Epidermal melanocyte (primary cell): ENCODE measurements at regions not wholly inside any gene's neighbourhood (a gene's known extent, or its start where the extent isn't known, plus 50 kb on each side); places are given as distances from the start of the nearest gene placed in this dataset.

ENCODE experiments used
- DNase-seq: peaks from one replicate; pipeline ENCODE4 v3.0.0; 2011; ENCODE audit warnings: low spot score; ENCODE audit not compliant: insufficient read length

- no peak for DNase-seq
Measured at GRCh38 chr14:75333606-75334548, 55.2 kb downstream of the FOS start.

GRCh38 chr14:75334549-75335051 lies 56.0 kb downstream of the FOS start:
- DNase-seq = no peak

- no peak for DNase-seq
Measured at GRCh38 chr14:75335571-75335970, 56.9 kb downstream of the FOS start.

GRCh38 chr14:75338398-75338797 lies 59.8 kb downstream of the FOS start:
- no peak for DNase-seq

- peak; percentile 66 for DNase-seq
Measured at GRCh38 chr14:75339059-75339458, 60.4 kb downstream of the FOS start.

- no peak for DNase-seq
Measured at GRCh38 chr14:75340921-75341320, 62.3 kb downstream of the FOS start.

DNA sequence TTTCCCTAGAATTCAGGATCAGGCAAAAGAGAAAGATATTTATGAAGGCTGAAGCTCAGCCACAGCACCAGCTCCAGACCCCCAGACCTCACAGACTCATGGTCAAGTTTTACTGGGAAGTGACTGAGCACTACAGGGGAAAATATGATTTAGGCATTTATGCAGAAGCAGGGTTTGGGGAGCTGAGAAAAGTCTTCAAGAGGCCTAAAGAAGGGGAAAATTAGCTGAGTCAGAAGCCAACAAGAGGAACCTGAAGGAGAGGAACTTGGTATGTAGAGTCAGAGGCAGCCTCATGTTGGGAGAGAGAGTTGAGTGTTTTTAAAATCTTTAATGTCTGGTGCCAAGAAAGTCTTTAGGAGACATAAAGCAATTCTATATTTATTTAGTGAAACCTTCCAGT lies 63.0 kb downstream of the FOS start:
- no peak for DNase-seq

DNA sequence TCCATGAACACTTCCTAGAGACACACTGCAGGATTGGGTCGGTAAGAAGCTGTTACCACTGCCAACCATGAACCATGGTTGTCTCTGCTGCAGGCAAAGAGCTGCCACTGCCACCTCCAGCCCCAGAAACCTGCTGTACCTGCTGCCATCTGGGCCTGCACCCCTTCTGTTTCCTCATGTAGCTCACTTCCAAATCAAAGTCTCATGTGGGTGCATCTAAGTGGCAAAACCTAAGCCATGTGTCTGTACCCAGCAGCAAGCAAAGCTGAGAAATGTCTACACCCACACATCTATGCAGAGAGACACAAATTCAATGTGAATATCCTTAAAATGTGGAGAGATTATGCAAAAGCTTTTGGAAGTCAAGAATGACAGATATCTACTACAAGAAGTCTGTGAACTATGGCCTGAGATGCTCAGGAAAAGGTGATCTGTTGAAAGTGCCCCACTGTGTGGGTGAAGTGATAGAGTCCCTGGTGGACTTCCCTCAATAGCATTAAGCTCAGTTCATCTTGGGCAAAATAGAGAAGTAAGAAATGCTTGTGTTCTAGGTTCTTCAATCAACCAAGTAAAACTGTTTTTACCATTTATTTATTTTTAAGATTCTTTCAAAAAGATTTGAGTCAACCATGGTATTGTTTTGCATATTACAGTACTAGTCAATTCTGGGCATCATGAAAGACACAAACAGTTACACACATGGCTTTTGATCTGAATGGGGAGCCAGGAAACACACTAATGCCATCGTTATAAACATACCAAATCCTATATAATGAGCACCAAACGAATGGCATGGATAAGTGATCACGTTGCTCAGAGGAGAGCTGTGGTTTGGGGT lies 64.4 kb downstream of the FOS start:
- DNase-seq = no peak

DNA sequence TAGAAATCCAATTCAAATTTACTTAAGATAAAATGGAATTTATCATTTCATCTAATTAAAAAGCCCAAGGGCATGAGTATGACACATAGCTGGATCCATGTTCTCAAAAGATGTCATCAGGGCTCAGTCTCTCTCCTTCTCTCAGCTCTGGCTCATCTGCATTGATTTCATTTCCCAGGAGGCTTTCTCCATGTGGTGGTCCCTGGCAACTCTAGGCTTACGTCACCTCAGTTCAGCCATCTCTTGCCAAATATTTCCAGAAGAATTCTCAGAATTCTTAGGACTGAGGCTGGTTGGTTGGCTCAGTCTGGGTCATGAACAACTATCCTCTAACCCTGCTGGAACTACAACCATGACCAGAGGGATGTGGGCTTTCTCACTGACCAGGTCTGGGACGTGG lies 65.3 kb downstream of the FOS start:
- DNase-seq = no peak

GRCh38 chr14:75344411-75344810 lies 65.8 kb downstream of the FOS start:
- no peak for DNase-seq

DNA sequence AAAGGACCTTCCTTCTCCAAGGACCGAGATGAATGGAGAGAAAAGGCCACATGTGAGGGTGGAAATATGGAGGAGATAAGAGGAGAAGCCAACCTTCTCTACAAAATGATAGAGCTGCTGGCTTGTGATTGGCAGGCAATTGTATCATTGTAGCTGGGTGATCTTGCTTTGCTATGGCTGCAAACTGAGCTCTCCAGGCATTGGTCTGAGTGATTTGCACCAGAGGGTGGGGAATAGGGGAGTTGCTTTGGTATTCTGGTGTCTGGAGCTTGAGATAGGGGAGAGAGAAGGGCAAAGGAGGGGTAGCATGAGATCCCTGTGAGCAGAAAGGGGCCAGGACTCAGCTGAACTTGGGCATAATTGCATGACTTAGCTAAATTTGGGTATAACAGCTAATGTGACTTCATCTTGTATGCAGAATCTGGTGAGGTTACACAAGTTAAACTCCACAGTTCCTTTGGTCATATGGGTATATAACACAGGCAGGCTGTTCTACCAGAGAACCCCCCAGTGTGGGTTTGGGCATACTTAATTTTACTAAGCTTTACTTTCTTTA lies 72.0 kb downstream of the FOS start:
- no peak for DNase-seq

DNA sequence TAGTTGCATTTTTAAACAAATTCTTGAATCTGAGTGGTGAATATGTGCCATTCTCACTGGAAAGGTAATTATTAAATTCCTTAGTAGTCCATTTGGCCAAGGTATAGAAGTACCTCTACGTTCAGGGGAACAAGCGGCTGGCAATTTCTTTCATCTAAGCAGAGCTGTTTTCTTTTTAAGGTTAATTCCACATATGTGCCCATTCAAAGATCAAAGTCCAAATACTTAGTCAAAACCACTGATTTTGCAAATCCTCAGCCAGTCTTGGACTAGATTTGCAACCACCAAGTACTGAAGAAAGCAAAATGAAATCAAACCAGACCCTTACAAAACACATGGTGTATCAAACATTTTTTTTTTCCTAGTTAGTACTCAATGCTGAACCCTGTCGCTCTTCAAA lies 68.7 kb upstream of the JDP2 start:
- no peak for DNase-seq

DNA sequence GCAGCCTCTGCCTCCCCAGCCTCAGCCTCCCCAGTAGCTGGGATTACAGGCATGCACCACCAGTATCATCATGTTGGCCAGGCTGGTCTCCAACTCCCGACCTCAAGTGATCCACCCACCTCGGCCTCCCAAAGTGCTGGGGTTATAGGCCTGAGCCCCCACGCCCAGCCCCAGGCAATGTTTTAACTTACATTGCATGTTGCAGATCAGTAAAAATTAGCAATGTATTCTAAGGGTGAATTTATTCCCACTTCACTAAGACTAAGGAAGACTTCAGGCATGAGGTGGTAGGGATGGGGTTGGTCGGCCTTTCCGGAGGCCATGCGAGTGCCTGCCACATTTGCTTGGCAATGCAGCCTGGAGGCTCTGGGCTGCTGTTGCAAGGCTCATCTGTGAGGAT lies 66.8 kb upstream of the JDP2 start:
- no peak for DNase-seq

GRCh38 chr14:75361751-75362433 lies 65.9 kb upstream of the JDP2 start:
- no peak for DNase-seq

DNA sequence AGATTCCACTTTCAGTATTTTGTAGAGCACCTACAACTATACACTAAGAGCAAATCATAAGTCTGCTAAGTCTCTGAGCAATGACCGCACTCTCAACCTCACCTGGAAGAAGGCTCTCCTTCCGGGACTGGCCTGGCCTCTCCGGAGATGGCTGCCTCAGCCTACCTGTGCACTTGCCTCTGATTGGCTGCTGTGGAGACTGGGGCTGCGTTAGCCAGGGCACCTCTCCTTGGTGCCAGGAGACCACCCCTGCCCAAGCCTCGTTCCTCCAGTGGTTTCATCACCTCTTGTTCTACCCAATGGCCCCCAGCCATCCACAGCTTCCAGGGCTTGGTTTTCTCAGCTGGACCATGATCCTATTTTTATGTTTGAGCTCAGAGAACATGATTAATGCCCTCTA lies 64.7 kb upstream of the JDP2 start:
- no peak for DNase-seq

DNA sequence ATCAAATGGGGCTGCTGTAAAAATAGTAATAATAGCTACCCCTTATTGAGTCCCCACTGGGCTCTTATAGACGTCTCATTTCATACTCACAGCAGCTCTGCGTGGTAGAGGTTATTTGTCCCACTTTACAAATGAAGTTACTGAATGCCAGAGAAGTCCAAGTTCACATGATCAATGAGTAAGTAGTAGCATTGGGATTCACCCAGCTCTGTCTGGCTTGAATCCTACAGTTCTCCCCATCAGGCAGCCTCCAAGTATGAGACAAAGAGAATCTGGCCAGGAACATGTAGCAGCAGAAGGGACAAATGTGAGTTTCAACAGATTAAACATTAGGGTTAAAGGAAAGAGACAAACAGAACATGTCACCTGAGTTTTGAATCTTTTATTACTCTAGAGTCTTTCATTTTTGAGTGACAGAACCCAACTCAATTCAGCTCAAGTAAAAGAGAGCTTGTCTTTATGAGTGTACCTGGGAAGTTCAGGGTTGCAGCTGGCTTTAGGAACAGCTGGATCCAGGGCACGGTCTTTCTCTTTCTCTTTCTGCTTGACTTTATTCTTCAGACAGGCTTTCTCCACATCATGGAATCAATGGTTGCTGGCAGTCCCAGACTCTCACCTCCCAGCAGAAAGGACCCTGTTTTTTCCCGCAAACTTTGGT lies 64.1 kb upstream of the JDP2 start:
- no peak for DNase-seq

DNA sequence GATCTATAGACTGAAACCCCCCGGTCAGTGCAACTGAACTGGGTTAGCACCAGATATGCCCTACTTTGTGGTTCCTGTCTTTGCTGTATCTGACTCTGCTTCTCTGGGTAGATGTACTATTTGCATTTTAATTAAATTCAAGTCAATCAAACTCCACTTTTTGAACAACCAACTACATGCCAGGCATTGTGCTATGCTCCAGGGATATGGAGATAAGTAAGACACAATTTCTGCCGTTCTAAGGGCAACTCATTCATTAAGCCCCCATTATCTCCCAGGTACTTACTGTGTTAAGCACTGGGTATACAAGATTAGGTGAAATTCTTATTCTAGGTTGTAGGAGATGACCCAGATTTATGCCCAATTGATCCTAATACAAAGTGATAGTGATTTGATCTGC lies 62.7 kb upstream of the JDP2 start:
- DNase-seq = no peak

DNA sequence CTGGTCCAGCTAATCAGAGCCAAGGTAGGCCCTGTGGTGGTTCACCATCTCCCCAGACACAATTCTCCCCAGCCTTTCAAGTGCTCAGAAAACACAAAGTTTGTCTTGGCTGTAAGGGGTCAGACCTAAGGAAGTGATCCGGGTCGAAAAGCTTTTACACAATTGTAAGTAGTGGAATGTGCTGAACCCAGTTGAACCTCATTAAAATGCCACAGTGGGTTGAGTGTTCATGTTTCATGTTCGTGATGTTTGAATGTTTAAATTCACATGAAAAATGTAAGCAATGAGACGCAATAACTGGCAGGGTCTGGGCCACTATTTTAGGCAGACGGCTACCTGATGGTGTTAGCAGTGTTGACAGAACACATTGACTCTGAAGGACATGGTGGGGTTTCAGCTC lies 60.9 kb upstream of the JDP2 start:
- no peak for DNase-seq

- no peak for DNase-seq
Measured at GRCh38 chr14:75368333-75368732, 59.5 kb upstream of the JDP2 start.

DNA sequence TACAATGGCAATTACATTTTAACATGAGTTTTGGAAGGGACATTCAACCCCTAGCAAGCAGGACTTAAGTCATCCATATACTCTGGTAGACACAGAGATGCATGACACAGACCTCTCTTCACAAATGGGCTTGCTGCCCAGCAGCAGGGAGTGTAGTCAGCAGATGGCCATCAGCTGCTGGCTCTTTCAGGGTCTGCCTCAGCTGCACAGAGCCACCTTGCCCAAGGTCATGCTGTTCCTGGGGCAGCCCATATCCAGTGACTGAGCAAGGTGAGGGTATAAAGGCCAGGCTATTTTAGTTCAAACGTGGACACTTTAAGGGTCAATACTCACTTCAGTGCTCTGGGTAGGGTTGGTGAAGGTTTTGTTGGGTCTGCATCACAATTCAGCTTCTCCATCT lies 58.3 kb upstream of the JDP2 start:
- DNase-seq = no peak
